Nephron progenitor cell (in vitro differentiated cells): ENCODE measurements at regions not wholly inside any gene's neighbourhood (a gene's known extent, or its start where the extent isn't known, plus 50 kb on each side); places are given as distances from the start of the nearest gene placed in this dataset.
"Not testable (repeated sequence)": the region's sequence is repeated elsewhere in the genome, so short reads cannot be mapped to it uniquely, and the experiment has no call there.

Experiments
- DNase-seq: peaks from one replicate; pipeline ENCODE4 v3.0.0; 2021
- H3K27ac Mint-ChIP-seq: 2 replicates; pipeline ENCODE4 v1.8.0; 2021; ENCODE audit warnings: mild to moderate bottlenecking, moderate library complexity, mixed read lengths
- H3K27me3 Mint-ChIP-seq: 2 replicates; pipeline ENCODE4 v1.8.0; 2021; ENCODE audit warnings: mild to moderate bottlenecking, low read depth, mixed read lengths; ENCODE audit not compliant: poor library complexity
- H3K36me3 Mint-ChIP-seq: 2 replicates; pipeline ENCODE4 v1.8.0; 2021; ENCODE audit warnings: low read depth, mixed read lengths
- H3K4me1 Mint-ChIP-seq: 2 replicates; pipeline ENCODE4 v1.8.0; 2021; ENCODE audit warnings: mixed read lengths
- H3K4me3 Mint-ChIP-seq: 2 replicates; pipeline ENCODE4 v1.8.0; 2021; ENCODE audit warnings: mild to moderate bottlenecking, moderate library complexity, mixed read lengths
- H3K9me3 Mint-ChIP-seq: 2 replicates; pipeline ENCODE4 v1.8.0; 2021; ENCODE audit warnings: mild to moderate bottlenecking, moderate library complexity, mixed read lengths
- TF ChIP-seq, protein P1 (sequence below): fragments of 200-600 bp; sonication (generic); IDR thresholded peaks from 2 replicates; pipeline ENCODE4 v1.5.0; 2021; ENCODE audit warnings: antibody characterized with exemption

DNA sequence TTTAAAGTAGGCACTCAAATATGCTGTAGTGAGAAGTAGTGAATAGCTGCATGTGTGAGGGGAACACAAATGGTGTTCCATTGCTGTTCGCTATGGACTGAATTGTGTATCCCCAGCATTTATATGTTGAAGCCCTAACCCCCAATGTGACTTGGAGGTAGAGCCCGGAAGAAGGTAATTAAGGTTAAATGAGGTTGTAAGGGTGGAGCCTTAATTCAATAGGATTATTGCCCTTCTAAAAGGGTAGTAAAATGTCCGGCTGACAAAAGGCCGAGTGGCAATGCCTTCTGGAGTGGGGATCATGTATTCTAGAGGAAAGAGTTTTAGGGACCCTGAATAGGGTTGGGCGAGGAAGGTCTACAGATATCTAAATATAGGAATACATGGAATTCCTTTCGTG is 168.9 kb upstream of the NUDT10 start:
- DNase-seq: no peak
- Mint-ChIP-seq H3K27me3 (no peaks in the 10 kb centered on the region), H3K4me1 (no peaks in the 10 kb centered on the region), H3K4me3 (no peak overlapping the region), H3K9me3 (peaks cover 19% of the 10 kb centered on the region), H3K36me3 (no peaks in the 10 kb centered on the region), H3K27ac (no peak overlapping the region)
- TF ChIP-seq, protein P1, sequence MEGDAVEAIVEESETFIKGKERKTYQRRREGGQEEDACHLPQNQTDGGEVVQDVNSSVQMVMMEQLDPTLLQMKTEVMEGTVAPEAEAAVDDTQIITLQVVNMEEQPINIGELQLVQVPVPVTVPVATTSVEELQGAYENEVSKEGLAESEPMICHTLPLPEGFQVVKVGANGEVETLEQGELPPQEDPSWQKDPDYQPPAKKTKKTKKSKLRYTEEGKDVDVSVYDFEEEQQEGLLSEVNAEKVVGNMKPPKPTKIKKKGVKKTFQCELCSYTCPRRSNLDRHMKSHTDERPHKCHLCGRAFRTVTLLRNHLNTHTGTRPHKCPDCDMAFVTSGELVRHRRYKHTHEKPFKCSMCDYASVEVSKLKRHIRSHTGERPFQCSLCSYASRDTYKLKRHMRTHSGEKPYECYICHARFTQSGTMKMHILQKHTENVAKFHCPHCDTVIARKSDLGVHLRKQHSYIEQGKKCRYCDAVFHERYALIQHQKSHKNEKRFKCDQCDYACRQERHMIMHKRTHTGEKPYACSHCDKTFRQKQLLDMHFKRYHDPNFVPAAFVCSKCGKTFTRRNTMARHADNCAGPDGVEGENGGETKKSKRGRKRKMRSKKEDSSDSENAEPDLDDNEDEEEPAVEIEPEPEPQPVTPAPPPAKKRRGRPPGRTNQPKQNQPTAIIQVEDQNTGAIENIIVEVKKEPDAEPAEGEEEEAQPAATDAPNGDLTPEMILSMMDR: no peak

GRCh38 chrX:51178356-51178900 is 154.2 kb upstream of the NUDT10 start:
- Mint-ChIP-seq H3K4me1 (peaks cover 20% of the 10 kb centered on the region), H3K27ac (peak overlapping the region; percentile 19), H3K9me3 (peaks cover 25% of the 10 kb centered on the region)
- H3K27me3 Mint-ChIP-seq, DNase-seq, H3K36me3 Mint-ChIP-seq, H3K4me3 Mint-ChIP-seq: not testable (repeated sequence)

GRCh38 chrX:51179805-51180204 is 152.8 kb upstream of the NUDT10 start:
- Mint-ChIP-seq H3K9me3 (peaks cover 17% of the 10 kb centered on the region), H3K4me1 (peaks cover 20% of the 10 kb centered on the region)
- not testable (repeated sequence) for H3K27me3 Mint-ChIP-seq, H3K36me3 Mint-ChIP-seq, DNase-seq, H3K4me3 Mint-ChIP-seq, H3K27ac Mint-ChIP-seq

- no peaks in the 10 kb centered on the region for H3K27me3 Mint-ChIP-seq
- TF ChIP-seq, protein P1: peak; percentile 11
Measured at GRCh38 chrX:51182545-51182944, 150.1 kb upstream of the NUDT10 start.

DNA sequence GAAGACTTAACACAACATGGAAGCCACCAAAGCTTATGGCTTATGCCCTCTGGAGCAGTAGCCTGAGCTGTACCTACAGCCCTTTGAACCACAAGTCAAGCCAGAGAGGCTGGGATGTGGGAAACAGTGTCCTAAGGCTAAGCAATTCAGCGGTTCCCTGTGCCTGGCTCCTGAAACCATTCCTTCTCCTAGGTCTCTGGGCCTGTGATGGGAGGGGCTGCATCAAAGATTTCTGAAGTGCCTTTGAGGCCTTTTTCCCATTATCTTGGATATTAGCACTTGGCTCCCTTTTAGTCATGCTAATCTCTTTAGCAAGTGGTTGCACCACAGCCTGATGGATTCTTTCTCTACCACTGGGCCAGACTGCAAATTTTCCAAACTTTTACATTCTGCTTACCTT is 140.5 kb upstream of the NUDT10 start:
- H3K4me1 Mint-ChIP-seq: no peaks in the 10 kb centered on the region
- H3K9me3 Mint-ChIP-seq: peaks cover 43% of the 10 kb centered on the region
- TF ChIP-seq, protein P1: no peak
- no peak overlapping the region for H3K4me3 Mint-ChIP-seq
- peaks cover 6% of the 10 kb centered on the region for H3K36me3 Mint-ChIP-seq
- DNase-seq: no peak
- H3K27ac Mint-ChIP-seq: no peak overlapping the region
- H3K27me3 Mint-ChIP-seq: peaks cover 2% of the 10 kb centered on the region

More at GRCh38 chrX:51182545-51182944, 150.1 kb upstream of the NUDT10 start:
- no peak overlapping the region for H3K27ac Mint-ChIP-seq
- H3K4me3 Mint-ChIP-seq: no peak overlapping the region
- no peaks in the 10 kb centered on the region for H3K36me3 Mint-ChIP-seq
- DNase-seq: no peak
- H3K9me3 Mint-ChIP-seq: peaks cover 18% of the 10 kb centered on the region
- H3K4me1 Mint-ChIP-seq: peaks cover 9% of the 10 kb centered on the region

DNA sequence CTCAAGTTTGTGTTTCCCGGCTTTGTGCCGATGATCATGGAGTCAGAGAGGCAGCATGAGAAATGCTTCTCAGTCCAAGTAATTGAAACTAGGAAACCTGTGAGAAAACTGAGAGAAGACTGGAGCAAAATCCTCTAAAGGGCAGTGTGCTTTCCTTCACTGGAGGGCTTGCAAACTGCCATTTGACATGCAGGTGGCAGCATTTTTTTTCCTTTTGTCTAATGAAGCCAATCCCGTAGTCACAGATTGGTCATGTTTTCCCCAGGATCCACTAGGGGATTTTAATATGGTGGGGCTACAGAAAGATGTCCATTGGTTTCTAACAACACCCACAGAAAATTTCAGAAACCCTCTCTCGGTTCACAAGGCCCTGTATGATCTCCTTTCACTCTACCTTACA is 117.4 kb upstream of the NUDT10 start:
- no peaks in the 10 kb centered on the region for H3K36me3 Mint-ChIP-seq
- H3K4me3 Mint-ChIP-seq: no peak overlapping the region
- H3K9me3 Mint-ChIP-seq: peaks cover 30% of the 10 kb centered on the region
- no peaks in the 10 kb centered on the region for H3K4me1 Mint-ChIP-seq
- no peak overlapping the region for H3K27ac Mint-ChIP-seq
- no peaks in the 10 kb centered on the region for H3K27me3 Mint-ChIP-seq
- no peak for DNase-seq
- TF ChIP-seq, protein P1: no peak

GRCh38 chrX:51215856-51216255 is 116.8 kb upstream of the NUDT10 start:
- H3K36me3 Mint-ChIP-seq: no peaks in the 10 kb centered on the region
- TF ChIP-seq, protein P1: no peak
- H3K4me3 Mint-ChIP-seq: no peak overlapping the region
- H3K27me3 Mint-ChIP-seq: no peaks in the 10 kb centered on the region
- H3K4me1 Mint-ChIP-seq: no peaks in the 10 kb centered on the region
- peaks cover 33% of the 10 kb centered on the region for H3K9me3 Mint-ChIP-seq
- DNase-seq: no peak
- H3K27ac Mint-ChIP-seq: no peak overlapping the region
